AML-193 (cell line): ENCODE measurements at regions not wholly inside any gene's neighbourhood (a gene's known extent, or its start where the extent isn't known, plus 50 kb on each side); places are given as distances from the start of the nearest gene placed in this dataset.

Experiments
- DNase-seq, 2 experiments: peaks; one replicate each; lab custom pipeline; 2025; lab: John Stamatoyannopoulos, UW

- DNase-seq: no peak
These were observed 204.6 kb upstream of the HEY2 start for GRCh38 chr6:125544819-125545218.

DNA sequence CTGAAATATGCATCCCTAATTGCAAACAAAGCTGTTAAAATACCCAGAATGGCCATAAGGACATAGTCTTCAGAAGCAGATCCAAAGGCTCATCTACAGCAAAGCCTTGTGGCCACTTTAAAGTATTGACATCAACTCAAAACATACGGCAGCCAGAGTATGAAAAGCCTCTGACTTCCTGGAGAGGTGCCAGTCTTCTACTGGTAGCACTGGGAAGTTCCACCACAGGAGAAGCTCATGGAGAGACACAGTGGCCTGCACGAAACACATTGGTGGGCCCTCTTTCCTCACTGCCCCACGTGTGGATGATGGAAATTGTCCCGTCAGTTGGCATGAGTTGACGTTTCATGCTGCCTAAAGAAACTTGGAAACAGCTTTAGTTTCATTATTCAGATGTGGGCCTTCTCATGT, 202.6 kb upstream of the HEY2 start:
- DNase-seq: no peak

DNA sequence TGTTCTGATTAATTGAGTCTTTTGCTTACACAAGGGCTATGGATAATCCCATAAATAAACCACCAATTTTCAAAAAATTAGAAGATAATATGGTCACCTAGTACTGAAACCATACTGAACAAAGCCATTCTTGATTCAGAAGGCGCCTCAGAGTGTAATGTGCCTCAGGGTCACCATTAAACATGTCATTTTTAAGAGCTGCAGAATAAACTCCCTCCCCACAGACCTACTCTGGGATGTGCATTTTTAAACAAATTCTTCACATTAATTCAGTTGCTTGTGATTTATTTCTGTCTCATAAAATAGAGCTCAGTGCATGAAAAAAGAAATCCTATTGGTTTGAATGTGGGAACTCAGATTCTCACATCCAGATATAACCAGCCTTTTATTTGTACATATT, 202.1 kb upstream of the HEY2 start:
- DNase-seq: no peak

GRCh38 chr6:125549202-125549884, 200.1 kb upstream of the HEY2 start:
- DNase-seq: no peak

DNA sequence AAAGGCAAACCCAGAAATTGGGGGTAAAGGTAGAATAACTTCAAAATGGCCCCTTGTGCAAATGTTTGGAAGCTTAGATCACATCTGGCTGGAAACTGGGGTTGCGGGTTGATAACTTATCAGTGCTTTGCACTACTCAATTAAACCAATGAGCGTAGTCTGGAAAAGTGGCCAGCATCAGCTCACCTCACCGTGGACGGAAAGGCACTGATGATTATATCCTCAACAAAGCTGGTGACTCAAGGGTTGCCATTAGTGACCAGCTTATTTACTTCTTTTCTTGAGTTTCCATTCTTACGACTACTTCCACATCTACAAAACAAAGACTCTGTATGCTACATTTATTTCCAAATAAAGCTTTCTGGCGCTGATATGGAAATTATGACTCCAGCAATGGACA, 198.5 kb upstream of the HEY2 start:
- no peak for DNase-seq

DNA sequence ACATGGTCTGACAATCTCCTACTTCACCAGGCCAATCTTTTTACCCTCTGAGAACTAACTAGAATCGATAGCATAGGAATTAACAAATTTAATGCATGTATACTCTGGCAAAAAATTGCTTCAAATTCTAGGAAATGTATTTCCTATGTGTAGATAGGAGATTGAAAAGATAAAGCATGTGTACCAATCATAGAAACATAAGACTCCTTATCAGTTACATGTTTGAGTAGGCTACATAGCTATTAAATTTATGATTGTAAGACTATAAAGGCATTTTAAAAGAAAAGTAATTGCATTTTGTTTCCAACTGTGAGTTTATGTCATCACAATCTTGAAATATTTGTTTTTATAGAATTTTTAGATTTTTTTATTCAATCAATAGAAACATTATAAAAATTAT, 196.6 kb upstream of the HEY2 start:
- no peak for DNase-seq

GRCh38 chr6:125554456-125554855, 195.0 kb upstream of the HEY2 start:
- DNase-seq: no peak

GRCh38 chr6:125558241-125558843, 191.1 kb upstream of the HEY2 start:
- DNase-seq: no peak

GRCh38 chr6:125558907-125559306, 190.5 kb upstream of the HEY2 start:
- DNase-seq: no peak

DNA sequence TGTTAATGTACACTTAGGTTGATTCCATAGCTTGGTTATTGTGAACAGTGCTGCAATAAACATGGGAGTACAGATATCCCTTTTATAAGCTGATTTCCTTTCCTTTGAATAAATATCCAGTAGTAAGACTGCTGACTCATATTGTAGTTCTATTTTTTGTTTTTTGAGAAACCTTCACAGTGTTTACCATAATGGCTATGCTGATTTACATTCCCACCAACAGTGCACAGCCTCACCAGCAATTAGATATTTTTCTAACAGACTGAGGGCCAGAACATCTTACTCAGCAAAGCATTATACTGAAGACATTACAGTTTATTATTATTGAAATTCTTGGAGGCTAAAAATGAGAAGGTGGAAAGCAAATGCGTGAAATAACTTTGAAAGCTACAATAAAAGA, 187.3 kb upstream of the HEY2 start:
- no peak for DNase-seq

GRCh38 chr6:125564941-125565340, 184.5 kb upstream of the HEY2 start:
- DNase-seq: no peak

GRCh38 chr6:125567407-125567806, 182.0 kb upstream of the HEY2 start:
- DNase-seq: no peak

DNA sequence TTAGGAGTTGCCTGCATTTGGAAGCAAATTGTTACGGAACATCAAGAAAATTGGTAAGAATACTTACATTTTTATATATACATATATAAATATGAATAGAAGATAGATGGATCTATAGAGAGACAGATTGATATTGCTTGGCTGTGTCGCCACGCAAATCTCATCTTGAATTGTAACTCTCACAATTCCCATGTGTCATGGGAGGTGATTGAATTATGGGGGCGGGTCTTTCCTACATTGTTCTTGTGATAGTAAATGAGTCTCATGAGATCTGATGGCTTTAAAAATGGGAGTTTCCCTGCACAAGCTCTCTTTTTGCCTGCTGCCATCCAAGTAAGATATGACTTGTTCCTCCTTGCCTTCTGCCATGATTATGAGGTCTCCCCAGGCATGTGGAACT, 180.8 kb upstream of the HEY2 start:
- DNase-seq: no peak

- no peak for DNase-seq
These were observed 178.9 kb upstream of the HEY2 start for GRCh38 chr6:125570526-125570925.

- no peak for DNase-seq
These were observed 178.2 kb upstream of the HEY2 start for GRCh38 chr6:125571207-125571755.

- DNase-seq: no peak
These were observed 174.8 kb upstream of the HEY2 start for GRCh38 chr6:125574604-125575003.

- DNase-seq: no peak
These were observed 172.2 kb upstream of the HEY2 start for GRCh38 chr6:125577124-125577662.

DNA sequence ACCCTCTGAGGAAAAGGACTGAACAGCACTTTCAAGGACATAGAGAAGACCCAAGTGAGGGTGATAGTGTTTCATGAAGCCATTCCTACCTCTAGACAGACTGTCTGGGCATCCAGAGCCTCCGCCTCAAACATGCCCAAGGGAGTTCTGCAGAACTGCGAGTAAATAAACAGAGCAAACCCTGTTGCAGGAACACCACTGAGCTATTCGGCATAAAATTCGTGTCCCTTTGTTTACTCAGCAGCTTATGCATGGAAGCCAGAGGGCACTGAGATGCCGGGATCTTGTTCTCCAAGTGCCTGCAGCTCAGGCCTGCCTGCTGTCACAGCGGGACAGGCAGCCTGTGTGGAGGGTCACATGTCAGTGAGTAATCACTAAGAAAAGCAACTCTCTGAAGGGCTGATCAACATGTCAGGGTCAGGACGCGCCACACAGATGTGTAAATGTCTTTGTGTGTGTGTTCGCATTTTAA, 164.9 kb upstream of the HEY2 start:
- no peak for DNase-seq

DNA sequence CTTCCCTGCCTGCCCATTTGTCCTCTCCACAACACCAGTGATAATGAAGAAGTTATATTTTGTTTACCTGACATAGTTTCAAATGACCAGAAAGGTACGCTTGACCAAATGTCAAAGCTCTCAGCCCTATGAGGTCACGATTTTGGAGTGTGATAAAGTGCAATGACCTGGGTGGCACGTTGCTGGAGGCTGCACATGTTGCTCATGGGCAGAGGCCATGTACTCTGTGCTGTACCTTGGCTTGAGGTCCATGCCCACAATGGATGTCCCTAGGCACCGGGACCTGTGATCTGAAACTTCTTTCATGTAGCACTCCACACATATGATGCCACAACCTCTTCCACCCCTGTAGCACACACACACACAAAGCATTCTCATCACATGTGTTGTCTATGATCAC, 164.0 kb upstream of the HEY2 start:
- DNase-seq: no peak

GRCh38 chr6:125586074-125586473, 163.4 kb upstream of the HEY2 start:
- no peak for DNase-seq

- no peak for DNase-seq
These were observed 162.8 kb upstream of the HEY2 start for GRCh38 chr6:125586605-125587004.

DNA sequence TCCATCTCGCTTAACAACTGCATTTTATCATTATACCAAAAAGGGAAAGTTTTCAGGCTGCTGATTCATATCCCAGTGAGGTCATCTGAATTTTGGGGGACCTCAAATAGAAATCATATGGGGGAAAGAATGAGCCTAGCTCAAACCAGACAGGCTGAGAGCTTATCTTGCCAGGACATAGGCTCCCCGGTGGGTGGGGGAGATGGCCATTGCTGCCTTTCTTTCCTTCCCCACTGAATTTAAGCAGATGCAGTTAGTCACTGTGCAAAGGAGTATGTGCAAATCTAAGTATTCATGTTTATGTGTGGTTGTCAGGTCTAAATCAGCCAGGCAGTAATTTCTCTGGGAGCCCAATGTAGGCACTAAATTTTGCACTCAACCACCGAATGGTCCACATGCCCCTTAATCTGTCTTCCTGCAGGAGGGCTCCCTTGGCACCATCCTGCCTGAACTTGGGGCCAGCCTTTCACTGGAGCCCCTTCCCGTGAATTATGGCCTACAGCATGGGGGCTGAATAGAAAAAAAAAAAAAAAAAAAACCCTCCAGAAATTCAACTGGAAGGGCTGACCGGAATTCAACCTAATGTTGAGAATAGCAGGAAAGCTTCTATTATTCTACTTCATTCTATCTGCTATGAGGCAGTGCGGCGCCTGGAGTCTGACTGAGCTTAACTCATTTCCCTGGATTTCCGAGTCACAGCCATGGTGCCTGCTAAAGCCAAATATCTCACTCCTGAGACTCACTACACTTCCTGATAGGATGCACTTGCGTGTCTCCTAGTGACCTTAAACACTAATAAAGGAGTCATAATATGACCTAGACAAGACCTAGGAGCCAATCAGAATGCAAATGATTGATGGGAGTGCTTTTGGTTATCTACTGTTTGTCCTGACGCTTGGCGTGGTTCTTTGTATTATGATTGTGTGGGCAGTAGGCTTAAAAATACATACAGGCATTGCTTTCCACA, 161.5 kb upstream of the HEY2 start:
- DNase-seq: no peak
